Motor neuron (in vitro differentiated cells): ENCODE measurements at regions not wholly inside any gene's neighbourhood (a gene's known extent, or its start where the extent isn't known, plus 50 kb on each side); places are given as distances from the start of the nearest gene placed in this dataset.
"Not testable (repeated sequence)": the region's sequence is repeated elsewhere in the genome, so short reads cannot be mapped to it uniquely, and the experiment has no call there.

Source experiments
- ATAC-seq, 8 experiments: fragments of 200-7000 bp; cut with Tn5 transposase; replicated peaks in 6 of 8; 2 replicates each; pipeline ENCODE4 v1.8.0; 2021; ENCODE audit warnings: mild to moderate bottlenecking in 8 of 8, moderate library complexity in 8 of 8
- H3K27ac ChIP-seq, 2 donors: fragments of 250-450 bp; sonication (Bioruptor Pico); 2 replicates each; pipeline ENCODE4 v1.9.0; 2021; ENCODE audit warnings: antibody characterized with exemption in 2 of 2, mild to moderate bottlenecking in 2 of 2, moderate library complexity in 1 of 2
- H3K4me1 ChIP-seq, 2 donors: fragments of 250-450 bp; sonication (Bioruptor Pico); replicated peaks in 1 of 2; 2 replicates each; pipeline ENCODE4 v1.6.1; 2021; ENCODE audit warnings: antibody characterized with exemption in 2 of 2, mild to moderate bottlenecking in 2 of 2, moderate library complexity in 1 of 2
- H3K4me3 ChIP-seq, 5 donors: fragments of 250-450 bp; sonication (Bioruptor Pico); 2 replicates each; pipeline ENCODE4 v1.9.0; 2021; ENCODE audit warnings: antibody characterized with exemption in 5 of 5, mild to moderate bottlenecking in 5 of 5, moderate library complexity in 4 of 5
- WGBS, 10 experiments: fragments of 450-650 bp; shearing (Covaris generic); methylation state at CpG; one replicate each; pipeline ENCODE4 v1.0.0; 2022; 5-methylcytosine and 5-hydroxymethylcytosine counted together
- in situ Hi-C, 9 experiments: fragments of 400-800 bp; cut with MboI; loops; one replicate each; pipeline ENCODE4 v1.15.0; 2021; ENCODE audit warnings: low sequenced_read_pairs in 9 of 9, low pct_unique_long_range_greater_than_20kb in 2 of 9; ENCODE audit not compliant: unreplicated experiment in 9 of 9

- no peak for ATAC-seq
- H3K4me1 ChIP-seq: no peaks in the 10 kb centered on the region
- in situ Hi-C loops: no loop called here
- H3K4me3 ChIP-seq: no peak overlapping the region
- no peak overlapping the region for H3K27ac ChIP-seq
- 71 to 100% (median 97%) methylated on average over 1 to 2 of the region's 3 CpGs; no CpG with 5 or more reads in 4 of the 10 experiments for WGBS, 10 experiments
These were observed 87.9 kb upstream of the MSTN start for GRCh38 chr2:190150413-190150812.

- Histone ChIP-seq H3K4me3 (no peak overlapping the region), H3K4me1 (no peaks in the 10 kb centered on the region), H3K27ac (no peak overlapping the region)
- in situ Hi-C loops: no loop called here
- peak in 1 of 8 experiments; percentile 90 for ATAC-seq
- WGBS, 10 experiments: 30 to 70% (median 55%) methylated on average over 1 to 5 of the region's 6 CpGs; no CpG with 5 or more reads in 6 of the 10 experiments
These were observed 87.4 kb upstream of the MSTN start for GRCh38 chr2:190149908-190150307.

- in situ Hi-C loops: no loop called here
- WGBS, 10 experiments: 76 to 100% (median 90%) methylated on average over 1 to 4 of the region's 4 CpGs
- Histone ChIP-seq H3K4me3 (no peak overlapping the region), H3K4me1 (no peaks in the 10 kb centered on the region), H3K27ac (no peak overlapping the region)
- ATAC-seq: no peak
These were observed 86.7 kb upstream of the MSTN start for GRCh38 chr2:190149200-190149599.

- H3K27ac ChIP-seq, ATAC-seq, H3K4me1 ChIP-seq, H3K4me3 ChIP-seq, in situ Hi-C loops: not testable (repeated sequence)
- 39 to 90% (median 66%) methylated on average over 1 to 5 of the region's 5 CpGs for WGBS, 10 experiments
These were observed 83.6 kb upstream of the MSTN start for GRCh38 chr2:190146109-190146508.

GRCh38 chr2:190140474-190140873, 77.9 kb upstream of the MSTN start:
- H3K4me1 ChIP-seq, H3K4me3 ChIP-seq, ATAC-seq, in situ Hi-C loops, H3K27ac ChIP-seq: not testable (repeated sequence)
- 33 to 100% (median 83%) methylated on average over 1 to 2 of the region's 2 CpGs; no CpG with 5 or more reads in 3 of the 10 experiments for WGBS, 10 experiments

- no peak for ATAC-seq
- Histone ChIP-seq H3K4me1 (no peaks in the 10 kb centered on the region), H3K4me3 (no peak overlapping the region), H3K27ac (no peak overlapping the region)
- in situ Hi-C loops: no loop called here
- WGBS, 10 experiments: 50 to 100% (median 100%) methylated on average over 1 of the region's 1 CpG; no CpG with 5 or more reads in 5 of the 10 experiments
These were observed 76.8 kb upstream of the MSTN start for GRCh38 chr2:190139371-190139770.

GRCh38 chr2:190138032-190138431, 75.5 kb upstream of the MSTN start:
- in situ Hi-C loops: no loop called here
- whole genome bisulfite sequencing, 10 experiments: 83 to 100% (median 100%) methylated on average over 1 of the region's 1 CpG; no CpG with 5 or more reads in 6 of the 10 experiments

GRCh38 chr2:190137561-190137960, 75.0 kb upstream of the MSTN start:
- Histone ChIP-seq H3K4me3 (no peak overlapping the region), H3K4me1 (no peaks in the 10 kb centered on the region), H3K27ac (no peak overlapping the region)
- WGBS, 10 experiments: 20 to 93% (median 83%) methylated on average over 1 to 2 of the region's 2 CpGs; no CpG with 5 or more reads in 3 of the 10 experiments
- ATAC-seq: peak in 3 of 8 experiments; percentile 47 to 70 (median 51)
- in situ Hi-C loops: no loop called here

More at GRCh38 chr2:190138032-190138431, 75.5 kb upstream of the MSTN start:
- H3K4me3 ChIP-seq: no peak overlapping the region
- H3K4me1 ChIP-seq: no peaks in the 10 kb centered on the region
- no peak for ATAC-seq
- H3K27ac ChIP-seq: no peak overlapping the region

- ATAC-seq: no peak
- H3K27ac ChIP-seq: no peak overlapping the region
- WGBS, 10 experiments: 77 to 100% (median 100%) methylated on average over 2 of the region's 2 CpGs
- H3K4me1 ChIP-seq: no peaks in the 10 kb centered on the region
- in situ Hi-C loops: no loop called here
- no peak overlapping the region for H3K4me3 ChIP-seq
These were observed 74.3 kb upstream of the MSTN start for GRCh38 chr2:190136825-190137224.

GRCh38 chr2:190136259-190136658, 73.7 kb upstream of the MSTN start:
- no peak overlapping the region for H3K4me3 ChIP-seq
- in situ Hi-C loops: no loop called here
- H3K4me1 ChIP-seq: no peaks in the 10 kb centered on the region
- 0 to 63% methylated on average over 1 of the region's 1 CpG; no CpG with 5 or more reads in 8 of the 10 experiments for WGBS, 10 experiments
- no peak for ATAC-seq
- no peak overlapping the region for H3K27ac ChIP-seq

- in situ Hi-C loops: no loop called here
- ATAC-seq: no peak
- WGBS, 10 experiments: 29 to 100% (median 90%) methylated on average over 1 of the region's 1 CpG; no CpG with 5 or more reads in 5 of the 10 experiments
These were observed 67.1 kb upstream of the MSTN start for GRCh38 chr2:190129421-190130199.

GRCh38 chr2:190127651-190128050, 65.1 kb upstream of the MSTN start:
- no peaks in the 10 kb centered on the region for H3K4me1 ChIP-seq
- in situ Hi-C loops: no loop called here
- ATAC-seq: no peak
- H3K27ac ChIP-seq: no peak overlapping the region
- no peak overlapping the region for H3K4me3 ChIP-seq

More at GRCh38 chr2:190129421-190130199, 67.1 kb upstream of the MSTN start:
- Histone ChIP-seq H3K4me1 (no peaks in the 10 kb centered on the region), H3K4me3 (no peak overlapping the region), H3K27ac (no peak overlapping the region)

GRCh38 chr2:190126798-190127197, 64.3 kb upstream of the MSTN start:
- in situ Hi-C loops: no loop called here

GRCh38 chr2:190123956-190124355, 61.4 kb upstream of the MSTN start:
- no peak for ATAC-seq
- in situ Hi-C loops: no loop called here
- WGBS, 10 experiments: 40 to 100% (median 83%) methylated on average over 1 to 2 of the region's 2 CpGs; no CpG with 5 or more reads in 5 of the 10 experiments

More at GRCh38 chr2:190126798-190127197, 64.3 kb upstream of the MSTN start:
- no peaks in the 10 kb centered on the region for H3K4me1 ChIP-seq
- H3K4me3 ChIP-seq: no peak overlapping the region
- ATAC-seq: no peak
- H3K27ac ChIP-seq: no peak overlapping the region

More at GRCh38 chr2:190123956-190124355, 61.4 kb upstream of the MSTN start:
- H3K4me3 ChIP-seq: no peak overlapping the region
- H3K4me1 ChIP-seq: no peaks in the 10 kb centered on the region
- H3K27ac ChIP-seq: no peak overlapping the region
